GM18868 (cell line): ENCODE measurements at regions not wholly inside any gene's neighbourhood (a gene's known extent, or its start where the extent isn't known, plus 50 kb on each side); places are given as distances from the start of the nearest gene placed in this dataset.
"Not testable (repeated sequence)": the region's sequence is repeated elsewhere in the genome, so short reads cannot be mapped to it uniquely, and the experiment has no call there.

ENCODE experiments used
- ATAC-seq: cut with Tn5 transposase; IDR thresholded peaks from one replicate; pipeline ENCODE4 v1.9.1; 2021; ENCODE audit warnings: mild to moderate bottlenecking, moderate library complexity; ENCODE audit not compliant: unreplicated experiment

DNA sequence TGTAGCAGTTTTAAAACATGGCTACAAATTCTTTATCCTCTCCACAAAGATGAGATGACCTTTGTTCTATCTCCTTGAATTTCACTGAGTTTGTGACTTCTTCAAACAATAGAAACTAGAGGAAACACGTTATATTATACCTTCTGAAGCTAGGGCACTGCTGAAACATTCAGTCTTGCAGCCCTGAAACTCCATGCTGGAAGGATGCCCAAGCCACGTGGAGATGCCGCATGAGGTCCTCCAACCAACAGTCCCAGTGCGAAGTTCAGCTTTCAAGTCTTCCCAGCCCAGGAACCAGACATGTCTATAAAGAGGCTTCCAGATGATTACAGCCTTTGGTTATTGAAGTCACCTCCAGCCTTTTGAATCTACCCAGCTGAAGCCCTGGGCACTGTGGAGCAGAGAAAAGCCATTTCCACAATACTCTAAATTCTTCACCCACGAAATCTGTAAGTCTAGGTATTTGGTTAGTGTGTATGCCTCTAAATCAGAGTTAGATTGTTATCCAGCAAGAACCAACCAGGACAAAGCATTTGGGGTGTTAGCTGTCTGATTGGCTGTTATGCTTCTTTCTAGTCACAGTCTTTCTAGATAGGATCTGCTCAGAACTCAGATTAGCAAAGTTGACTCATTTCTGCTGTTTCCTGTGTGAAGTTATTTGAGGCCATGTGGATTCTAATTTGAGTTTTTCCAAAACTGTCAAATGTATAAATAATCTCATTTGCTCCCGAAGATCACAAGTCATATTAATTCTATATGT is 186.5 kb upstream of the TMEM72 start:
- peak; percentile 40 for ATAC-seq

DNA sequence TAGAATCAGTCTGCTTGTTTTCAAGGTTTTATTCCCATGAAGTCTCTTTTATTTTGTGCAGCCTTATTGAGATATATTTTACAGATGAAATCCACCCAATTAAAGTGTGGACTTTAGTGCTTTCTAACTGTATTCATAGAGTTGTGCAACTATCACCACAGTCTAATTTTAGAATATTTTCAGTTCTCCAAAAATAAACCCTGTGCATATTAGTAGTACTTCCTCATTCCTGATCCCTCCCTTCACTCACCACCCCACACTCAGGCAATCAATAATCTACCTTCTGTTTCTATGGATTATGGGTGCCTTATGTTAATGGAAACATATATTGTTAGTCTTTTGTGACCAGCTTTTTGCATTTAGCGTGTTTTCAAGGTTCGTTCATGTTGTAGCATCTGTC is 185.7 kb upstream of the TMEM72 start:
- peak; percentile 81 for ATAC-seq

DNA sequence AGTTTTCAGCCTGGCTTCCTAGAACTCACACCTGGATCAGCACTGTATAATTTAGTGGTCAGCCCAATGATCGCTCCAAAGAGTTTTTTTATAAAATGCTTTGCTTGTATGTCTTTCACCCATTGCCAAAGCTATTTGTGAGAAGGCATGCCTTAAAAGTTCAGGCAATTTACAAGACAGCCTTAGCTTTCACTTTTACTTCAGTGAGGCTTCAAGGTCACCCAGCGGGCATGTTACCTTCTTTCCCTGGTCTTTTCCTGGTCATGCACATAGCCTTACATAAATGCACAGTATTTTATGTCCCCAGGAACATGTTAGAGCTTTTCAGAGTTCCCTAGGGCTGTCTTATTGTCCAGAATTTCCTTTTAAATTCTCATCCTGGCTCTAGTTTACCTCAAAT is 179.9 kb upstream of the TMEM72 start:
- ATAC-seq = no peak

DNA sequence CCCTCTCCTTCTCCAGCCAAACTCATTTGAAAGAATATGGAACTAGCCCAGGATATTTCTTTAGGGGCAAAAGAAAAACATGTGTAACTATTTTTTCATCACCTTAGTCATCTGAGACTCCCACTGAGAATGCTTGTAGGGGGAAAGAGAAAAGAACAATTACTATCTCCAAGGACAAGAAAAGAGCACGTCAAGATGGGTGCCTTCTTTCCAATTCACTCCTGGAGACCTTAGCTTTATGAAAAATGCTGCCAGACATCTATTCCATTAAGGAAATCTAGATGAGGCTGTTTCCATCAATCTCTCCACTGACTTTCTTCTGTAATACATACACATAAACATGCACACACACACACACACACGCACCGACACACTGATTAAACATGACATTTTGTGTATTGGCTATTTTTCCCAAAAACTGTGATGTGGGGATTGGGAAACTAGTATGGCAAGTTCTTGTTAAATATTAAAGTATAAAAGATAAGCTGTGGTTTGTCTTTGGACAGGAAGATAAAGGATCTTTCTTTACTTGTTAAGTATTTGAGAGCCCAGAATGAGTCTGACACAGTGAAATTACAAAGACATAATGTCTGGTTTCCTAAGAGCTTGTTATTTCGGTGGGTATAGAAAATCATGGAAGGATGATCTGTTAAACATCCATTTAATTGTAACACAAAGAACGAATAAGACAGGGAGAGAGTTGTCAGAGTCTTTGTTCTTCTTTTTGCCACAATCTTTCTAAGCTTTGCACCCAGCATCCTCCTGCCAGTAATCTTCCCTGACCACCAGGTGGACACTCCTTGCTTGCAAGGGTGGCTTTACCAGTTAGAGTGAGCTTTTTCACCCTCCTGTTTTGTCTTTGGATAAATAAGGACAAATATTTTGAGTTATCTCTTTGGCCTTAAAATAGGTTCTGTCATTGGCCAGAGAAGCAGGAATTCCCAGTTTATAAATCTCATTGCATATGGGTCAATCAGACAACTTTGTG is 177.3 kb upstream of the TMEM72 start:
- ATAC-seq = no peak

DNA sequence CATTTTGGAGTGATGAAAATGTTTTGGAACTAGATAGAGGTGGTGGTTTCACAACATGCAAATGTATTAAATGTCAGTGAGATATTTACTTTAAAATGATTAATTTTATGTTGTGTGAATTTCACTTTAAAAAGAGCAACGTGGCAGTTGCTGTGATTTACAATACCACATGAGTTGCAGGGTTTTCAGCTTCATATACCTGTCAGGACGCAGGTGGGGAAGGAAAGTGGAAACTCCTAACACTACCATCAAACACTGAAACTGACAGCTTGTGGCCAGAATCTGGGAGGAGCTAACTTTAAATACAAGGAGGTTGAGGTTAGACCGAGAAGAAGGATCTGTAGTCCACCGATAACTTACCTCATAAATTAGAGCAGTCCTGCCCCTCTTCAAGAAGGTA is 168.9 kb upstream of the TMEM72 start:
- ATAC-seq = no peak

DNA sequence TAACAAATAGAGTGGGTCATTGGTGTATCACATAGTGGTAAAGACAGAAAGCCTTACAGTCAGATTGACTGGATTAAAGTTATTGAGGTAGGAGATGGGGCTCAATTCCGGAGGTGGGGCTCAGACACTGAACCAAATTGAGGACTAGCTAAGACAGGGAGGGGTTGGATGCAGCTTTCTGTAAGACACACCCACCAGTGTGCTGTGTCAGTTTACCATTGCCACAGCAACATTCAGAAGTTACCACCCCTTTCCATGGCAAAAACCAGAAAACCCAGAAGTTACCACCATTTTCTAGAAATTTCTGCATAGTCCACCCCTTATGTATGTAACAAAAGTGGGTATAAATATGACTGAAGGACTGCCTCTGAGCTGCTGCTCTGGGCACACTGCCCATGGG is 167.6 kb upstream of the TMEM72 start:
- ATAC-seq = no peak

DNA sequence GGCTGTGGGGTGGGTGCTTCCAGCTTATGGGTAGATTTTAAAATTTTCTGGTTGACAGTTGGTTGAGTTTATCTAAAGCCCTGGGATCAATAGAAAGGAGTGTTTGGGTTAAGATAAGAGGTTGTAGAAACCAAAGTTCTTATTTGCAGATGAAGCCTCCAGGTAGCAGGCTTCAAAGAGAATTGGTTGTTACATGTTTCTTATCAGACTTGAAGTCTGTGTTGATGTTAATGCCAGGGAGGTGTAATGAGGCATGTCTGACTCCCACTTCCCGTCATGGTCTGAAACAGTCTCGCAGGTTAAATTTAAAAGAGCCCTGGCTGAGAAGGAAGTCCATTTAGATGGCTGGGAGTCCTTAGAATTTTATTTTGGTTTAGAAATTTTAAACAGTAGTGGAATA is 165.2 kb upstream of the TMEM72 start:
- no peak for ATAC-seq

DNA sequence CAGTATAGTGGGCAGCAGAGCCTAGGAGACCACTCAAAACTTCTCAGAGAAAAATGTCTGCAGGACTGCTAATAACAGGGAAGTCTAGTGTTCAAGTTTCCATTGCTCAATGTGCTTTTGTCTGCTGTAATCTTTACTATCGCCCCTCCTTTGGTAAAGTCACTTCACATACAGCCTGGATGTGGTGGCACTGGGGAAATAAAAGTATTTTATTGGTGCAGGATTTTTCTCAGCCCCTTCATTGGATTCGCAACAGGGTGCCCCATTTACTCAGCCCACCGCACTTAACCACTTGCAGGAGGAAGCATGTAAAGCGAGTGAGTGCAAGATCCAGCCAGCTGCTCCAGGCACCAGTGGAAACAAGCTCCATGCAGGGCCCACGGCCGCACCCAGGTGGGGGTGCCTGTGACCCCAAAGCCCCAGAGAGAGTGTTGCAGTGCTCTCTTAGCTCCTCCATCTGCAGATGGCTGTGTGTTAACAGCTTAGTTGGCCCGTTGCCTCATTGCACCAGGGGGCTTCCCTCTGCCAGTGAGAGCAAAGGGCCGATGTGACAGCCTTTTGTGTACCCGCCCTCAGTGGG is 163.5 kb upstream of the TMEM72 start:
- no peak for ATAC-seq

DNA sequence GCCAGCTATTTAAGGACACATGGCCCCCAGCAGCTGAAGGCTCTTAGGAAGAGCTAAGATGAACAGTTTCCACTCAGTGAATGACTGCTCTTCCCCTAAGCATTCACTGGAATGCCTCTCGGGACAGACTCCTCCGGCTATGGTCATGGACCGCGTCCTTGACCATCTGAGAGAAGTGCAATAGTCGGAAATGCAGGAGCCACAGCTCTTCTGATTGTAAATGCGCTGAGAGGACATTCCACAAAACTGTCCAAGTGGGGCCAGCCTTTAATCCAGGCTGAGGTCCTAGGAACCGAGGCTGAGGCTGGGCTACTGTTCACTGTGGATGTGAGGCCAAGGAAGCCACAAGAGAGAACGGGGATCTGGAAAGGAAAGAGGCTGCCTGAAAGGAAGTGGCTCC is 162.0 kb upstream of the TMEM72 start:
- no peak for ATAC-seq

DNA sequence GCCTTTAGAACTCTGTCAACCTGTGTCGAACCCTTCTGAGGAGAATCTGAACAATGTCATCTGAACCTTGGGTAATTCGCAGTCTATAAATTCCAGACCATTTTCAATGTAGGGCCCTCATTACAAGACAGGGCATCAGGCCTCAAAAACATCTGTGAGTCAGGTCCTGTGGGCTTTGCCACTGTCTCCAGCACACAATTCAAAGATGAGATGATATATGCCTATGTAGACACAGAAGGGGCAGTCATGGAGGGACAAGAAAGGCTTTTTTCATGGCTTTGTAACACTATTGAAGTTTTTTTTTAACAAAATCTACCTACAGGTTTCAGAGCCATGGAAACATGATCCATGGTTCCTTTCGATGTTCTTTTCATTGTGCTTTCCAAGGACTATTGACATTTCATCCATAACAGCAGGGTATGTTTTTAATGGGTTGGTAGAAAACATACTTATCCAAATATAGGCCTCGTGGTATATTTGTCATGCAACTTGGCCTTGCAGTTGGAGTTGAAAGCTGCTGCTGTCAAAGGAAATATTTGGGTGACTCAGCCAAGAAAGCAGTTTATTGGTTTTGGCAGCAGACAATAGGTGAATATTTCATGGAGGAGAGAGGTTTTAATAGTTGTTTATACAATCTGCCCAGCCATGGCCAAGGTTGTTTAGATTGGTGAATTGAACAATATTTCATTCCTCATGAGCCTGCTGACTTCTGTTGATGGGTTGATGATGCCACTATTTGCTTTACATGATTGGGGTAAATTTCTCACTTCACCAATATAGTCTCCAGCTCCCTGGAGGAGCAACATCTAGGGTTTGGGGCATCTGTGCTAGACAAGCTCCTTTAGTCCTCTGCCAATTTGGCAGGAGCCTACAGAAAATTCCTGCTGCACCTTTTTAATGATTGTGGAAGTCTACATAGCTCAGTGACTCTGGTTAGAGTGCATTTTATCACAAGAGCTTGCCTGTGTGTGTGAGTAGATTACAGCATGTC is 158.4 kb upstream of the TMEM72 start:
- ATAC-seq = no peak

DNA sequence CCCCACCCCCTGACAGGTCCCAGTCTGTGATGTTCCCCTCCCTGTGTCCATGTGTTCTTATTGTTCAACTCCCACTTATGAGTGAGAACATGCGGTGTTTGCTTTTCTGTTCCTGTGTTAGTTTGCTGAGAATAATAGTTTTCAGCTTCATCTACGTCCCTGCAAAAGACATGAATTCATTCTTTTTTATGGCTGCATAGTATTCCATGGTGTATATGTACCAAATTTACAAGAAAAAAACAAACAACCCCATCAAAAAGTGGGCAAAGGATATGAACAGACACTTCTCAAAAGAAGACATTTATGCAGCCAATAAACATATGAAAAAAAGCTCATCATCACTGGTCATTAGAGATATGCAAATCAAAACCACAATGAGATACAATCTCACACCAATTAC is 156.8 kb upstream of the TMEM72 start:
- not testable (repeated sequence) for ATAC-seq

DNA sequence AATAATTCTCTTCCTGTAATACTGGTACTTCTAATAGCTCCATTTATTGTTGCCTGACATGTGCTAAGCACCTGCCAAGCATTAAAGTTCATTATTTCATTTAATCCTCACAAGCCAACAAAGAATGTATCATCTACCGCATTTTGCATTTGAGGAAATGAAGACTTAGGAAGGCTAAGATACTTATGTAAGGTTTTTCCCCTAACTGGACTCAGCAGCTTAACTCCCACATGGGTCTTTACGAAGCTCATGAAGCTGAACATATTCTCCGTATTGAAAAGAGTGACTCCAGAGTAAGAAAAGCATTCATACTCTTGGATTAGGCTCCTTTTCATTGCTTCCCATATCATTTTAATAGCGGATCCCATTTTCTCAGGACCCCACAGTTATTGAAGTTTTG is 155.7 kb upstream of the TMEM72 start:
- ATAC-seq = no peak

DNA sequence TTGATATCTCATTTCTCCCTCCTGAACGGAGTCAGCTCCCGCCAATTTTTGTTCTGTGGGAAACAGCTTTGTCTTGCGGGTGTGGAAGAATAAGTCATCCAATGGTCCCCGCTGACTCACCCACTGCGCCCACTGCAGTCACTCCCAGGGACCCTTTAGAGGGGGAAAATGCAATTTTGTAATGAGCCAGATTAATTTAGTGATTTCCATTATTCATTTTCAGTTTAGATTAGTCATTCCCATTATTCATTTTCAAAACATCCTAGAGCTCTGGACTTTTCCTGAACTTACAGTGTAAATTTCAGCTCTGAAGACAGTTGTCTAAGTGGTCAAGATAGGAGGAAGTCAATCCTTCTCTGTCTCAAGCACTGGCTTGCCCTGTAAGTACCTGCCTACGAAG is 154.9 kb upstream of the TMEM72 start:
- no peak for ATAC-seq

DNA sequence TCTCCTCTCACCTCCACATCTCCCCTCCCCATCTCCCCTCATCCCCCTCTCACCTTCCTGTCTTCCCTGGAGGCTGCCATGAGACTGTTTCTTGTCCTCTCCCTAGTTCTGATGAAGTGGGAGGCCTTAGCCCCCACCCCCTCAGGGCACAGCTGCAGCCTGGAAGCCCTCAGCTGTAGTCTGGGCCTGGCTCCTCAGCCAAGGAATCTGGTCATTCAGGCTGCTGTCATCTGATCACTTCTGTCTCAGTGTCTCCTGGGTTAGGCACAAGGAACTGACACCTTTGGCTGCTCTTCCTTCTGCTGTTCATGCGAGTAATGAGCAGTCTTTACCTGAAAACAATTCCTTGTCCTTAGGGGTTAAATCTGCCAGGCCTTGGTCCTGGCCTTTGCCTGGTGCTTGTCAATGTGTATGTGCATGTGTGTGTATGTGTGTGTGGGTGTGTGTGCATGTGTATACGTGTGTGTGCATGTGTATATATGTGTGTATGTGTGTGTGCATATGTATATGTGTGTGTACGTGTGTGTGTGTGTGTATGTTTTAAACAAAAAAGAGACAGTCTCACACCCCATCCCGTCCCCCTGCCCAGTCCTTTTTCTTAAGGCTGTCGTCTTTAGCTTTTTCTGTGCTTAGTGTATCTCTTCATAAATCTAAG is 153.5 kb upstream of the TMEM72 start:
- ATAC-seq = no peak

DNA sequence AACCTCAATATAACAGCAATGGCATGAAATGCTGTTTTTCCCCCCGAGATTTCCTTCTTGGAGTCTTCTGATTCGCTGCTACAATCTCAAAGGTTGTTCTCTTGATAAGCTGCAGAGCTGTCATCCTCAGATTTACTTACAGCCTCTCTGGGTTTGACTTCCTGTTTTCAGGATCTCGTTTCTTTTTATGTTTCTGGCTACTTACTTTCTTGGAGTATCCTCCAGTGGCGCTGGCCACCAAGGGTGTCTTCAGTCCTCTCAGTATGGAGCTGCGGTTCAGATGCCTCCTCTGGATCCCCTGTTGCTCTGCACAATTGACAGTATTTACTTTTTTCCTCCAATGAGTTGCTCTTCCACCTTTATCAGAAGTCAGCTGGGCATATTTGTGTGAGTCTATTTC is 152.0 kb upstream of the TMEM72 start:
- ATAC-seq = no peak

DNA sequence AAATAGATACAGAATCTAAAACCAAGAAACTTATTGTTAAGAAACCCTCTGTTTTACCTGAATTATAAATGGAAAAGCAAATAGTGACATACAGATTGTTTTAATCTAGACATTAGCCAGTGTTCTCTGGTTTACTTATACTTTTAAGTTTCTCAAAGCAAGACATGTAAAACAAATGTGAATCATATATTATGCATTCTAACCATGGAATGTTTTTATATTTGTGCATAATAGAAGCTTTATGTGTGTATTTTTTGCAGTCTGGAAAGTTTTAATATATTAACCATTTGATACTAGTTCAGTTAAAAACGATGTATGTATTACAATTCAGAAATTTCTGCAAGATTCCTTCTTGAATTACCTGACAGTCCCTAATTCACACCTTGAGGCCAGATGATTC is 150.6 kb upstream of the TMEM72 start:
- ATAC-seq = no peak

DNA sequence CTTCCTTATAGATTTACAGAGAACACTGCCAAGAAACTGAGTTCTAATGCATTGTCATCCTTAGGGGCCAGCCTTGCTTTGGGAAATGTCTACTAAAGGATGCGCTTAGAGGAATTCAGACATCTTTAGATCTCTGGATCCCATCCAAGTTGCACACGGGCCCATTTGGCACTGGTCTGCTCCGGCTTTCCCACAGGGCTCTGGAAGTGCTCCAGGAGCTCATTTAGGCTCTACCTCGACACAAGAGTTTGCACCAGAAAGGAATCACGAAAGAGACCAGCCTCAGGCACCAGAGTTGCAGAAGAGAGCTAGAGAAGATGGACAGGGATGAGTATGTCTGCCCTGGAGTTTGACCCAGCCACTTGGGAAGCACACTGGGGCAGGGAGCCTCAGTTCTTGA is 150.1 kb upstream of the TMEM72 start:
- ATAC-seq = no peak

DNA sequence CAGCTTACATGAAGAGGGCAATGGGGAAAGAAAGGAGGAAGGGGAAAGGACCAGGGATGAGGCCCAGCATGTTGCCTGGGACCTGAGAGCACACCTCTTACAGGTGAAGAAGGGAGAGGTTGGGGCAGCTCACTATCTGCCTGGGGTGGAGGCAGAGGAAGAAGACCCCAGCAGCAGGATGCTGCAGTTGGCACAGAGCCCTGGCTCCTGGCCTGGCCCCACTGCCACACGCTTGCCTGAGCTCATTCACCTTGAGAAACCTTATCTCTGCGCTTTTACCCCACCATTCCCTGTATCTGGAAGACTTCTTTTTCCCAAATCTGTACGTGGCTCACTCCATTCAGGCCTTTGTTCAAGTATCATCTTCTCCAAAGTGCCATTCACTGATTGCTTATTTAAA is 147.8 kb upstream of the TMEM72 start:
- no peak for ATAC-seq

DNA sequence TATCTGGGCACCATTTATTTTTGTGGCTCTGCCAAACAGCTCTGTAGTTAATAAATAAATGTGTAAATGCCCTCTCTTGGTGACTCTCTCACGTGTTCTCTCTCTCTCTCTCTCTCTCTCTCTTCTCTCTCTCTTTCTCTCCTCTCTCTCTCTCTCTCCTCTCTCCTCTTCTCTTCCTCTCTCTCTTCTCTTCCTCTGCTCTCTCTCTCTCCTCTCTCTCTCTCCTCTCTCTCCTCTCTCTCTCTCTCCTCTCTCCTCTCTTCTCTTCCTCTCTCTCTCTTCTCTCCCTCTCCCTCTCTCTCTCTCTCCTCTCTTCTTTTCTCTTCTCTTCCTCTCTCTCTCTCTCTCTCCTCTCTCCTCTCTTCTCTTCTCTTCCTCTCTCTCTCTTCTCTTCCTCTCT is 145.8 kb upstream of the TMEM72 start:
- ATAC-seq = no peak

DNA sequence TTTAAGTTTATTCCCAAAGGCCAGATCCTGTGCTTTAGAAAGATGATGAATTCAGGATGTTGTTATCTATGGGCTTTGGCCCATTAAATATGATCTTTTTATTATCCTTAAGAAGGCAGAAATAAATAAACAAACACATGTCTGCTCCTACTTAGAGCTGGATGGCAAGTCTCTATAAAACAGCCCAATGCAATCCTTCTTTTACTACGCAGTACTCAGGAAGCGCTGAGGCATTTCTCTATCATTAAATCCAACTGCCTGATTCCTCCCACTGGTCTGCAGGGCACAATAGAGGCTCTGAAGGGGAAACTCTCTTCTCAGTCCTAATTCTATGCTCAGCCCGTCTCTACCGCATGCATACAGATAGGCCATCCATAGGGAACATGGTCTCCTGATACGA is 144.5 kb upstream of the TMEM72 start:
- ATAC-seq = no peak
